Activated CD8-positive, alpha-beta T cell treated with anti-CD3 and anti-CD28 coated beads for 36 hours (primary cell): ENCODE measurements at regions not wholly inside any gene's neighbourhood (a gene's known extent, or its start where the extent isn't known, plus 50 kb on each side); places are given as distances from the start of the nearest gene placed in this dataset.

Experiments used
- ATAC-seq: fragments of 200-7000 bp; cut with Tn5 transposase; one replicate; pipeline ENCODE4 v1.10.0; 2021; ENCODE audit warnings: mild to moderate bottlenecking, moderate library complexity
- CTCF ChIA-PET: fragments of 350-600 bp; sonication (Branson Sonifier 250); formaldehyde crosslinking; loops from one replicate; lab custom pipeline; 2021; ENCODE audit warnings: antibody characterized with exemption; lab: Charles Lee
- POLR2A ChIA-PET: fragments of 350-600 bp; sonication (Branson Sonifier 250); formaldehyde crosslinking; loops from one replicate; lab custom pipeline; 2021; ENCODE audit warnings: antibody characterized with exemption; lab: Charles Lee
- DNase-seq: peaks from one replicate; pipeline ENCODE4 v3.0.0-alpha.2; 2020
- H3K27ac Mint-ChIP-seq: one replicate; pipeline ENCODE4 v1.8.0; 2021; ENCODE audit warnings: mild to moderate bottlenecking, mixed read lengths
- H3K27me3 Mint-ChIP-seq: one replicate; pipeline ENCODE4 v1.8.0; 2021; ENCODE audit warnings: mixed read lengths
- H3K36me3 Mint-ChIP-seq: one replicate; pipeline ENCODE4 v1.8.0; 2021; ENCODE audit warnings: low read depth, mixed read lengths
- H3K4me1 Mint-ChIP-seq: one replicate; pipeline ENCODE4 v1.8.0; 2021; ENCODE audit warnings: low read depth, mixed read lengths
- H3K4me3 Mint-ChIP-seq: one replicate; pipeline ENCODE4 v1.8.0; 2021; ENCODE audit warnings: mild to moderate bottlenecking, moderate library complexity, mixed read lengths
- H3K9me3 Mint-ChIP-seq: one replicate; pipeline ENCODE4 v1.8.0; 2021; ENCODE audit warnings: mixed read lengths
- CTCF ChIP-seq: fragments of 200-600 bp; IDR thresholded peaks from one replicate; pipeline ENCODE4 v1.8.0; 2022; ENCODE audit warnings: antibody characterized with exemption, mild to moderate bottlenecking
- intact Hi-C: fragments of 100-400 bp; cut with micrococcal nuclease; formaldehyde crosslinking; loops from one replicate; pipeline ENCODE4 v1.10.0; 2022

GRCh38 chr10:6912929-6913328 lies 332.9 kb upstream of the PRKCQ start:
- Mint-ChIP-seq H3K9me3 (peaks cover 2% of the 10 kb centered on the region), H3K4me3 (no peak overlapping the region), H3K27me3 (no peaks in the 10 kb centered on the region), H3K4me1 (no peaks in the 10 kb centered on the region), H3K36me3 (no peaks in the 10 kb centered on the region), H3K27ac (no peak overlapping the region)
- no peak for ATAC-seq
- DNase-seq, result no peak
- TF ChIP-seq CTCF, result no peak
- POLR2A ChIA-PET, result no interaction called here
- CTCF ChIA-PET, result interaction anchor here (0.9 to 1.5 kb wide), 3 partner anchors 10 to 45 kb away, joined by 4 to 6 read pairs (median 4); no protein-coding TSS in a partner anchor
- intact Hi-C loops, result no loop called here

GRCh38 chr10:6912424-6912823 lies 332.3 kb upstream of the PRKCQ start:
- H3K36me3 Mint-ChIP-seq, result no peaks in the 10 kb centered on the region
- ChIA-PET POLR2A (no interaction called here), CTCF (interaction anchor here (0.9 to 1.5 kb wide), 4 partner anchors 8 to 46 kb away, joined by 4 to 6 read pairs (median 4); no protein-coding TSS in a partner anchor)
- ATAC-seq (no peak), DNase-seq (no peak)
- H3K9me3 Mint-ChIP-seq, result peaks cover 2% of the 10 kb centered on the region
- H3K4me3 Mint-ChIP-seq, result no peak overlapping the region
- no peak overlapping the region for H3K27ac Mint-ChIP-seq
- intact Hi-C loops, result no loop called here
- H3K4me1 Mint-ChIP-seq, result no peaks in the 10 kb centered on the region
- TF ChIP-seq CTCF, result no peak
- H3K27me3 Mint-ChIP-seq, result no peaks in the 10 kb centered on the region

GRCh38 chr10:6912021-6912420 lies 331.9 kb upstream of the PRKCQ start:
- ChIA-PET POLR2A (no interaction called here), CTCF (interaction anchor here (0.9 to 1.5 kb wide), 4 partner anchors 8 to 46 kb away, joined by 4 to 6 read pairs (median 4); no protein-coding TSS in a partner anchor)
- TF ChIP-seq CTCF, result no peak
- no peaks in the 10 kb centered on the region for H3K4me1 Mint-ChIP-seq
- intact Hi-C loops, result no loop called here
- no peaks in the 10 kb centered on the region for H3K27me3 Mint-ChIP-seq
- H3K4me3 Mint-ChIP-seq, result no peak overlapping the region
- DNase-seq, result no peak
- H3K9me3 Mint-ChIP-seq, result peaks cover 2% of the 10 kb centered on the region
- H3K27ac Mint-ChIP-seq, result no peak overlapping the region
- ATAC-seq, result no peak
- H3K36me3 Mint-ChIP-seq, result no peaks in the 10 kb centered on the region

GRCh38 chr10:6909905-6910560 lies 330.0 kb upstream of the PRKCQ start:
- no peak for ATAC-seq
- no peak for DNase-seq
- ChIA-PET POLR2A (no interaction called here), CTCF (interaction anchor here (1.6 to 2.7 kb wide), 2 partner anchors 8 to 10 kb away, joined by 5 to 8 read pairs; no protein-coding TSS in a partner anchor)
- intact Hi-C loops, result no loop called here
- H3K27me3 Mint-ChIP-seq, result no peaks in the 10 kb centered on the region
- no peak for TF ChIP-seq CTCF
- H3K9me3 Mint-ChIP-seq, result peaks cover 2% of the 10 kb centered on the region
- peaks cover 2% of the 10 kb centered on the region for H3K36me3 Mint-ChIP-seq
- no peaks in the 10 kb centered on the region for H3K4me1 Mint-ChIP-seq
- H3K27ac Mint-ChIP-seq, result no peak overlapping the region
- H3K4me3 Mint-ChIP-seq, result no peak overlapping the region

GRCh38 chr10:6907877-6908530 lies 327.9 kb upstream of the PRKCQ start:
- H3K36me3 Mint-ChIP-seq, result peaks cover 3% of the 10 kb centered on the region
- no peak for TF ChIP-seq CTCF

More at GRCh38 chr10:6907877-6908530, 327.9 kb upstream of the PRKCQ start:
- CTCF ChIA-PET, result no interaction called here
- ATAC-seq, result no peak
- H3K4me3 Mint-ChIP-seq, result no peak overlapping the region
- H3K27ac Mint-ChIP-seq, result no peak overlapping the region
- H3K9me3 Mint-ChIP-seq, result peaks cover 4% of the 10 kb centered on the region
- POLR2A ChIA-PET, result no interaction called here
- DNase-seq, result no peak
- intact Hi-C loops, result no loop called here
- H3K4me1 Mint-ChIP-seq, result no peaks in the 10 kb centered on the region
- H3K27me3 Mint-ChIP-seq, result no peaks in the 10 kb centered on the region
